ENCODE measurements at regions not wholly inside any gene's neighbourhood (a gene's known extent, or its start where the extent isn't known, plus 50 kb on each side); places are given as distances from the start of the nearest gene placed in this dataset.

GRCh38 chr10:63773962-63774361 is 252.8 kb downstream of the REEP3 start:
- no peaks in the 10 kb centered on the region for H3K36me3 ChIP-seq
- intact Hi-C loops (cut with DNase I) = no loop called here
- no peak for DNase-seq
- no peak overlapping the region for H3K27ac ChIP-seq
- TF ChIP-seq CTCF (IDR thresholded peaks at IDR 0.05) = no peak
- TF ChIP-seq POLR2A (IDR thresholded peaks at IDR 0.05) = no peak
- TF ChIP-seq EP300 (IDR thresholded peaks at IDR 0.05) = no peak
- H3K4me3 ChIP-seq = no peak overlapping the region
- no peaks in the 10 kb centered on the region for H3K4me1 ChIP-seq (ENCODE audit: insufficient read depth)
- no peaks in the 10 kb centered on the region for H3K27me3 ChIP-seq
- WGBS, 3 donors = 74 to 76% (median 74%) methylated on average over 2 of the region's 2 CpGs
- H3K9me3 ChIP-seq = no peaks in the 10 kb centered on the region

GRCh38 chr10:63780101-63780500 is 258.9 kb downstream of the REEP3 start:
- TF ChIP-seq EP300 (IDR thresholded peaks at IDR 0.05) (no peak), POLR2A (IDR thresholded peaks at IDR 0.05) (no peak), CTCF (IDR thresholded peaks at IDR 0.05) (no peak)
- DNase-seq = no peak
- H3K36me3 ChIP-seq = no peaks in the 10 kb centered on the region
- H3K27ac ChIP-seq = no peak overlapping the region
- no peaks in the 10 kb centered on the region for H3K9me3 ChIP-seq
- H3K4me1 ChIP-seq (ENCODE audit: insufficient read depth) = no peaks in the 10 kb centered on the region
- intact Hi-C loops (cut with DNase I) = no loop called here
- 26 to 56% (median 48%) methylated on average over 3 of the region's 3 CpGs for WGBS, 3 donors
- H3K27me3 ChIP-seq = no peaks in the 10 kb centered on the region
- no peak overlapping the region for H3K4me3 ChIP-seq

- WGBS, 3 donors = 83 to 93% (median 88%) methylated on average over 3 of the region's 3 CpGs
- Histone ChIP-seq H3K9me3 (no peaks in the 10 kb centered on the region), H3K36me3 (no peaks in the 10 kb centered on the region), H3K4me3 (no peak overlapping the region), H3K27ac (no peak overlapping the region), H3K4me1 (ENCODE audit: insufficient read depth) (no peaks in the 10 kb centered on the region), H3K27me3 (no peaks in the 10 kb centered on the region)
- DNase-seq = no peak
- TF ChIP-seq POLR2A (IDR thresholded peaks at IDR 0.05) = no peak
- TF ChIP-seq CTCF (IDR thresholded peaks at IDR 0.05) = no peak
- no peak for TF ChIP-seq EP300 (IDR thresholded peaks at IDR 0.05)
- intact Hi-C loops (cut with DNase I) = no loop called here
Observed at GRCh38 chr10:63781226-63781625, 260.0 kb downstream of the REEP3 start.

GRCh38 chr10:63783882-63784281 is 262.7 kb downstream of the REEP3 start:
- no peak for TF ChIP-seq POLR2A (IDR thresholded peaks at IDR 0.05)
- no peak for TF ChIP-seq EP300 (IDR thresholded peaks at IDR 0.05)
- no peak for TF ChIP-seq CTCF (IDR thresholded peaks at IDR 0.05)
- H3K4me3 ChIP-seq = no peak overlapping the region
- H3K27me3 ChIP-seq = no peaks in the 10 kb centered on the region
- no peaks in the 10 kb centered on the region for H3K4me1 ChIP-seq (ENCODE audit: insufficient read depth)
- H3K27ac ChIP-seq = no peak overlapping the region
- intact Hi-C loops (cut with DNase I) = no loop called here
- no peaks in the 10 kb centered on the region for H3K36me3 ChIP-seq
- 91 to 95% (median 91%) methylated on average over 1 of the region's 1 CpG for WGBS, 3 donors
- no peak for DNase-seq
- no peaks in the 10 kb centered on the region for H3K9me3 ChIP-seq
